H9 (cell line): ENCODE measurements at regions not wholly inside any gene's neighbourhood (a gene's known extent, or its start where the extent isn't known, plus 50 kb on each side); places are given as distances from the start of the nearest gene placed in this dataset.

Experiments used
- DNase-seq: peaks from one replicate; pipeline ENCODE4 v3.0.0-alpha.2; 2017
- H2AFZ ChIP-seq: one replicate; pipeline ENCODE4 v1.6.1; 2013; ENCODE audit warnings: mild to moderate bottlenecking, low read length, control low read depth, moderate library complexity
- H2AK5ac ChIP-seq: 2 replicates; pipeline ENCODE4 v1.6.1; 2013; ENCODE audit warnings: low read length, control low read depth, mixed read lengths; ENCODE audit not compliant: insufficient read length
- H2BK120ac ChIP-seq: one replicate; pipeline ENCODE4 v1.6.1; 2013; ENCODE audit warnings: low read depth, mild to moderate bottlenecking, low read length, control low read depth, inconsistent platforms; ENCODE audit not compliant: poor library complexity, severe bottlenecking
- H2BK12ac ChIP-seq: 2 replicates; pipeline ENCODE4 v1.6.1; 2013; ENCODE audit warnings: low read length, control low read depth, mixed read lengths, low read depth; ENCODE audit not compliant: insufficient read length
- H2BK15ac ChIP-seq: 2 replicates; pipeline ENCODE4 v1.6.1; 2013; ENCODE audit warnings: low read depth, low read length, control low read depth
- H2BK20ac ChIP-seq: one replicate; pipeline ENCODE4 v1.6.1; 2013; ENCODE audit warnings: low read depth, mild to moderate bottlenecking, low read length, control low read depth, inconsistent platforms; ENCODE audit not compliant: poor library complexity, severe bottlenecking
- H2BK5ac ChIP-seq: 2 replicates; pipeline ENCODE4 v1.6.1; 2013; ENCODE audit warnings: low read length, control low read depth, mixed read lengths; ENCODE audit not compliant: insufficient read length
- H3K14ac ChIP-seq: 2 replicates; pipeline ENCODE4 v1.6.1; 2013; ENCODE audit warnings: low read length, control low read depth; ENCODE audit not compliant: insufficient read depth
- H3K18ac ChIP-seq: 2 replicates; pipeline ENCODE4 v1.6.1; 2013; ENCODE audit warnings: low read depth, mild to moderate bottlenecking, mixed read lengths, low read length, control low read depth; ENCODE audit not compliant: insufficient read length
- H3K23ac ChIP-seq: 2 replicates; pipeline ENCODE4 v1.6.1; 2013; ENCODE audit warnings: low read length, control low read depth, mixed read lengths, low read depth; ENCODE audit not compliant: insufficient read length
- H3K23me2 ChIP-seq: 2 replicates; pipeline ENCODE4 v1.6.1; 2013; ENCODE audit warnings: low read depth, mild to moderate bottlenecking, mixed read lengths, low read length, control low read depth; ENCODE audit not compliant: insufficient read length, poor library complexity, severe bottlenecking
- H3K27ac ChIP-seq: 2 replicates; pipeline ENCODE4 v1.5.1; 2013; ENCODE audit warnings: low read length, control low read depth, mixed read lengths, low read depth; ENCODE audit not compliant: insufficient read length
- H3K27me3 ChIP-seq: 2 replicates; pipeline ENCODE4 v1.6.1; 2013; ENCODE audit warnings: low read length, control low read depth, inconsistent platforms; ENCODE audit not compliant: insufficient read depth
- H3K4ac ChIP-seq: 2 replicates; pipeline ENCODE4 v1.6.1; 2013; ENCODE audit warnings: low read depth, mild to moderate bottlenecking, control low read depth, inconsistent platforms, low read length, moderate library complexity
- H3K4me1 ChIP-seq: 2 replicates; pipeline ENCODE4 v1.6.1; 2013; ENCODE audit warnings: low read length, control low read depth, inconsistent platforms; ENCODE audit not compliant: insufficient read depth
- H3K4me2 ChIP-seq: 2 replicates; pipeline ENCODE4 v1.6.1; 2013; ENCODE audit warnings: low read length, control low read depth, mixed read lengths; ENCODE audit not compliant: insufficient read length, insufficient read depth
- H3K56ac ChIP-seq: 2 replicates; pipeline ENCODE4 v1.6.1; 2013; ENCODE audit warnings: low read depth, mild to moderate bottlenecking, mixed read lengths, low read length, control low read depth; ENCODE audit not compliant: insufficient read length
- H3K79me1 ChIP-seq: 2 replicates; pipeline ENCODE4 v1.6.1; 2013; ENCODE audit warnings: low read depth, mild to moderate bottlenecking, moderate library complexity, low read length, control low read depth, inconsistent platforms; ENCODE audit not compliant: insufficient read depth, poor library complexity, severe bottlenecking
- H3K79me2 ChIP-seq: 2 replicates; pipeline ENCODE4 v1.6.1; 2013; ENCODE audit warnings: low read length, control low read depth, inconsistent platforms; ENCODE audit not compliant: insufficient read depth
- H3K9ac ChIP-seq: 2 replicates; pipeline ENCODE4 v1.6.1; 2013; ENCODE audit warnings: low read length, control low read depth, mixed read lengths; ENCODE audit not compliant: insufficient read length; ENCODE audit errors: extremely low read depth
- H3K9me3 ChIP-seq: one replicate; pipeline ENCODE4 v1.6.1; 2013; ENCODE audit warnings: low read depth, low read length, inconsistent platforms; ENCODE audit not compliant: control insufficient read depth
- H3T11ph ChIP-seq: one replicate; pipeline ENCODE4 v1.6.1; 2013; ENCODE audit warnings: mild to moderate bottlenecking, low read length, control low read depth, inconsistent platforms
- H4K20me1 ChIP-seq: one replicate; pipeline ENCODE4 v1.6.1; 2013; ENCODE audit not compliant: control insufficient read depth, insufficient read length, insufficient read depth
- H4K5ac ChIP-seq: 2 replicates; pipeline ENCODE4 v1.6.1; 2013; ENCODE audit warnings: low read depth, mild to moderate bottlenecking, mixed read lengths, low read length, control low read depth; ENCODE audit not compliant: insufficient read length
- H4K8ac ChIP-seq: replicated peaks from 2 replicates; pipeline ENCODE4 v1.6.1; 2013; ENCODE audit warnings: low read length, control low read depth, mixed read lengths, low read depth; ENCODE audit not compliant: insufficient read length
- H4K91ac ChIP-seq: 2 replicates; pipeline ENCODE4 v1.6.1; 2013; ENCODE audit warnings: low read depth, mild to moderate bottlenecking, moderate library complexity, mixed read lengths, low read length, control low read depth; ENCODE audit not compliant: insufficient read length
- H3K27ac Mint-ChIP-seq, 3 experiments: 2 replicates in 2 of 3; 3 replicates in 1 of 3; pipeline ENCODE4 v1.8.0; 2020 to 2021; ENCODE audit warnings: mixed read lengths in 3 of 3, mild to moderate bottlenecking in 1 of 3, moderate library complexity in 1 of 3
- H3K27me3 Mint-ChIP-seq: 2 replicates; pipeline ENCODE4 v1.8.0; 2021; ENCODE audit warnings: low read depth, mild to moderate bottlenecking, moderate library complexity, mixed read lengths
- H3K36me3 Mint-ChIP-seq, 3 experiments: 2 replicates in 2 of 3; 3 replicates in 1 of 3; pipeline ENCODE4 v1.8.0; 2020 to 2021; ENCODE audit warnings: low read depth in 3 of 3, mixed read lengths in 3 of 3; ENCODE audit not compliant: insufficient read depth in 1 of 3
- H3K4me1 Mint-ChIP-seq, 2 experiments: 2 replicates each; pipeline ENCODE4 v1.8.0; 2020; ENCODE audit warnings: mixed read lengths in 2 of 2
- H3K4me3 Mint-ChIP-seq, 2 experiments: 2 replicates in 1 of 2; 3 replicates in 1 of 2; pipeline ENCODE4 v1.8.0; 2020 to 2021; ENCODE audit warnings: mild to moderate bottlenecking in 2 of 2, mixed read lengths in 2 of 2, moderate library complexity in 1 of 2
- H3K9me3 Mint-ChIP-seq, 2 experiments: 2 replicates in 1 of 2; 3 replicates in 1 of 2; pipeline ENCODE4 v1.8.0; 2020; ENCODE audit warnings: mild to moderate bottlenecking in 2 of 2, mixed read lengths in 2 of 2, moderate library complexity in 1 of 2
- CTCF ChIP-seq: fragments of 200-600 bp; sonication (generic); conservative IDR thresholded peaks from 3 replicates; pipeline ENCODE4 v1.8.0; 2021; ENCODE audit warnings: antibody characterized with exemption, mild to moderate bottlenecking
- WGBS: extraction: QIAGEN DNeasy Blood & Tissue Kit; methylation state at CpG from one replicate; pipeline ENCODE4 v1.1.7; 2013; ENCODE audit warnings: missing lambda C conversion rate, low lambda C conversion rate, mixed read lengths; ENCODE audit not compliant: insufficient read length; ENCODE audit errors: extremely low coverage; 5-methylcytosine and 5-hydroxymethylcytosine counted together

DNA sequence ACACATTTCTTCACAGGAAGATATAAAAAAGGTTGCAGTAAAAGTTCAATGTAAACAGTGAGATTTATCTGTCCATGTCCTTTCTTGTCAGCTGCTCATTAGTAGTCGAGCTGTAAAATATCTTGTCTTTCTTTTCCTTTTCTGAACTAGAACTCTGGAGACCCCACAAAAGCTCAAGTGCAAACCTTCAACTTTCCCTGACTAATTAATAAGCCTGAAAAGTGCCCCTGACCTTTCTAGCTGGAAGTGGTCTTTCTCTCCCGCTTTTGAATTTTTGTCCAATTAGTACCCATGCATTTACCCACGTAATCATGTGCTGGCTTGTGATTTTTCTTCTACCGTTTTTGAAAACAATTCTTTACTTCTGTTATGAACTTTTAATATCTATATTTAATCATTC, 63.6 kb upstream of the EHBP1 start:
- Histone ChIP-seq H3K9me3 (no peaks in the 10 kb centered on the region), H2BK120ac (no peak overlapping the region), H2BK15ac (no peak overlapping the region), H3K18ac (no peak overlapping the region), H3K27ac (no peak overlapping the region), H2AK5ac (no peak overlapping the region), H3K79me2 (no peaks in the 10 kb centered on the region), H2AFZ (no peak overlapping the region), H3K56ac (no peak overlapping the region), H4K20me1 (no peaks in the 10 kb centered on the region), H2BK20ac (no peak overlapping the region), H3K23me2 (no peaks in the 10 kb centered on the region), H3K9ac (no peak overlapping the region), H3K23ac (no peak overlapping the region), H3K14ac (no peak overlapping the region), H3K27me3 (no peaks in the 10 kb centered on the region), H4K91ac (no peak overlapping the region), H3K4ac (no peak overlapping the region), H4K8ac (no peak overlapping the region), H3K79me1 (no peaks in the 10 kb centered on the region), H3K4me2 (no peak overlapping the region), H2BK12ac (no peak overlapping the region), H3T11ph (no peak overlapping the region), H4K5ac (no peak overlapping the region), H3K4me1 (no peaks in the 10 kb centered on the region), H2BK5ac (no peak overlapping the region)
- no peak overlapping the region for H3K27ac Mint-ChIP-seq
- TF ChIP-seq CTCF: no peak
- H3K36me3 Mint-ChIP-seq: peaks cover 0 to 4% (median 2%) of the 10 kb centered on the region in 3 experiments; a peak in 1 of 7 replicates
- peaks cover 3% of the 10 kb centered on the region; the same call in 1 of the 2 replicates for H3K27me3 Mint-ChIP-seq
- H3K4me3 Mint-ChIP-seq: no peak overlapping the region
- no peak for DNase-seq
- 100% methylated on average over 1 of the region's 4 CpGs for WGBS
- no peaks in the 10 kb centered on the region for H3K4me1 Mint-ChIP-seq
- H3K9me3 Mint-ChIP-seq: peaks cover 9 to 19% of the 10 kb centered on the region in 2 experiments; a peak in 4 of 5 replicates
